ENCODE measurements at regions not wholly inside any gene's neighbourhood (a gene's known extent, or its start where the extent isn't known, plus 50 kb on each side); places are given as distances from the start of the nearest gene placed in this dataset.
"Not testable (repeated sequence)": the region's sequence is repeated elsewhere in the genome, so short reads cannot be mapped to it uniquely, and the experiment has no call there.

GRCh38 chr5:156223547-156223946 lies 103.4 kb upstream of the SGCD start:
- Histone ChIP-seq H3K9me3 (no peaks in the 10 kb centered on the region), H3K36me3 (no peaks in the 10 kb centered on the region), H3K4me3 (no peak overlapping the region), H3K27me3 (no peaks in the 10 kb centered on the region), H3K4me1 (no peaks in the 10 kb centered on the region), H3K27ac (no peak overlapping the region)
- no peak for ATAC-seq
- DNase-seq, result no peak
- intact Hi-C loops (cut with DNase I), result no loop called here
- no peak for TF ChIP-seq CTCF (IDR thresholded peaks at IDR 0.05)

GRCh38 chr5:156226485-156226884 lies 100.5 kb upstream of the SGCD start:
- H3K27me3 ChIP-seq; H3K36me3 ChIP-seq; intact Hi-C loops (cut with DNase I); ATAC-seq; H3K27ac ChIP-seq; H3K9me3 ChIP-seq; H3K4me1 ChIP-seq; H3K4me3 ChIP-seq; DNase-seq: not testable (repeated sequence)

GRCh38 chr5:156230887-156231286 lies 96.1 kb upstream of the SGCD start:
- Histone ChIP-seq H3K27me3 (no peaks in the 10 kb centered on the region), H3K4me1 (no peaks in the 10 kb centered on the region), H3K27ac (no peak overlapping the region), H3K36me3 (no peaks in the 10 kb centered on the region), H3K4me3 (no peak overlapping the region), H3K9me3 (no peaks in the 10 kb centered on the region)
- intact Hi-C loops (cut with DNase I), result no loop called here
- DNase-seq (no peak), ATAC-seq (no peak)
- TF ChIP-seq CTCF (IDR thresholded peaks at IDR 0.05), result no peak

- no peak overlapping the region for H3K27ac ChIP-seq
- intact Hi-C loops (cut with DNase I), result no loop called here
- DNase-seq (no peak), ATAC-seq (no peak)
- no peak overlapping the region for H3K4me3 ChIP-seq
- H3K4me1 ChIP-seq, result no peaks in the 10 kb centered on the region
- TF ChIP-seq CTCF (IDR thresholded peaks at IDR 0.05), result no peak
- H3K9me3 ChIP-seq, result no peaks in the 10 kb centered on the region
- H3K27me3 ChIP-seq, result no peaks in the 10 kb centered on the region
- no peaks in the 10 kb centered on the region for H3K36me3 ChIP-seq
These were observed 94.6 kb upstream of the SGCD start for GRCh38 chr5:156232251-156232869.

GRCh38 chr5:156237361-156237760 lies 89.6 kb upstream of the SGCD start:
- H3K9me3 ChIP-seq, result no peaks in the 10 kb centered on the region
- TF ChIP-seq CTCF (IDR thresholded peaks at IDR 0.05), result no peak
- H3K27ac ChIP-seq, result no peak overlapping the region
- no peaks in the 10 kb centered on the region for H3K4me1 ChIP-seq
- no peak overlapping the region for H3K4me3 ChIP-seq
- intact Hi-C loops (cut with DNase I), result no loop called here
- no peaks in the 10 kb centered on the region for H3K27me3 ChIP-seq
- no peaks in the 10 kb centered on the region for H3K36me3 ChIP-seq
- ATAC-seq (no peak), DNase-seq (no peak)

- Histone ChIP-seq H3K36me3 (no peaks in the 10 kb centered on the region), H3K27me3 (no peaks in the 10 kb centered on the region), H3K27ac (no peak overlapping the region), H3K4me1 (no peaks in the 10 kb centered on the region), H3K4me3 (no peak overlapping the region), H3K9me3 (no peaks in the 10 kb centered on the region)
- TF ChIP-seq CTCF (IDR thresholded peaks at IDR 0.05), result no peak
- DNase-seq (no peak), ATAC-seq (no peak)
- intact Hi-C loops (cut with DNase I), result no loop called here
These were observed 87.2 kb upstream of the SGCD start for GRCh38 chr5:156239800-156240199.
